Activated CD4-positive, CD25-positive, alpha-beta regulatory T cell treated with anti-CD3 and anti-CD28 coated beads, Interleukin-2, amount 50 U/mL, for 72 hours (primary cell): ENCODE measurements at regions not wholly inside any gene's neighbourhood (a gene's known extent, or its start where the extent isn't known, plus 50 kb on each side); places are given as distances from the start of the nearest gene placed in this dataset.
A peak's percentile ranks its signal among the peaks of the same experiment; 100 is the strongest.

ENCODE experiments used
- DNase-seq: peaks from one replicate; pipeline ENCODE4 v3.0.0; 2021

DNA sequence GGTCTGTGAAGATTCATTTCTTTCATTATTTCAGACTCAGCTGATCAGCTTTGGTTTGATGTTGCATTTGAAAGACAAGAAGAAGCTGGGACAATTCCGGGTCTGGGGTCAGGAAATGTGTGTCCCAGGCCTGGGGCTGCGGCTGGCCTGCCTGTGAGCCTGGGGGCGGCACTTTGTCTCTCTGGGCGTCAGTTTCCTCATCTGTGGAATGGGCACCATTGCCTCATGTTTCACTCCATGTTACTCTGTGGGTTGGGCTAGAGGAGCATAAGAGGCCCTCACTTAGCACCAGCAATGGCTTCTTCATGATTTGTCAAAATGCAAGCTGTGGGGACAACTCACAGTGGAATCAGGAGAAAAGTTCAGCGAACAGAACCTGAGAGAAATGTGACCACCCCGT lies 570.1 kb downstream of the VRK1 start:
- DNase-seq: no peak

DNA sequence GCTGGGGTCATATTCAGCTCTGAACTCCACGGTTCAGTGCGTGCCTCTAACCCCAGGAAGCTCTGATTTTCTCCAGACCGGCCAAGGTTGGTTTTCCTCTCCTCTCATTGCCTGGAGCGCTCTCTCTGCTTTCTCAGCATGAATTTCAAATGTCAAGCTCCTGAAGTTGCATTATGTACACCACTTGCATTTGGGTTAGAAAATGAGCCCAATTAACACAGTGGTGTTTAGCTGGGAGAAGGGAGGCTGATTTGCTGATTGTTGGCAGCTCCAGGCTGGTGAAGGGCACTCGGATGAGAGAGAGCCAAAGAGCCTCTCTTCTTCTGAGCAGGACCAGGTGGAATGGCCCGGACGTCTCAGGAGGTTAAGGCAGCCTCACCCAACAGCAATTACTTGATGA lies 570.9 kb downstream of the VRK1 start:
- no peak for DNase-seq

DNA sequence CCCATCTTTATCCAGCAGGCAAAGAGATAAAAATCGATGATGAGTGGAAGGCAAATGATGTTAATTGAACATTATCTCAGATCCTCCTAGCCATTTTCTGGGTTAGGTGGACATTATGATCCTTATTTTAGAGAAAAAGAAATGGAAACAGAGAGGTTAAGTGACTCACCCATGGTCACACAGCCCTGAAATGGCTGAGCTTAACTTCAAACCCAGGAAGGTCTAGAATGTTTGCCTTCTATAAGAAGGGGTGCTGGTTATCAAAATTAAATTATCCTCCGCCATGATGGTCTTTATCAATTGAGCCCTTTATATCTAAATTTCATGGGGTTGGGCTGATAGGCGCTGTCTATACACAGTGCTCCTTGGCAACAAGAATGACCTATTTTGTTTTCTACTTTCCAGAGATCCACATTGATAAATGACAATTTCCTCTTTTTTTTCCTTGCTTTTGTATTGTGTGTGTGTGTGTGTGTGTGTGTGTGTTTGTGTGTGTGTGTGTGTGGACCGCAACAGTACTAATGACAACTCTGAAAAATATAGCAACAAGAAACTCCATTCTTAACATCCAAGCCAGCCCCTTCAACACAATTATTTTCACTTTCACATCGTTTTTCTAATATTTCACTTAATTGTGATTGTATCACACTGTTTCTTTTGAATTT lies 571.9 kb downstream of the VRK1 start:
- no peak for DNase-seq

DNA sequence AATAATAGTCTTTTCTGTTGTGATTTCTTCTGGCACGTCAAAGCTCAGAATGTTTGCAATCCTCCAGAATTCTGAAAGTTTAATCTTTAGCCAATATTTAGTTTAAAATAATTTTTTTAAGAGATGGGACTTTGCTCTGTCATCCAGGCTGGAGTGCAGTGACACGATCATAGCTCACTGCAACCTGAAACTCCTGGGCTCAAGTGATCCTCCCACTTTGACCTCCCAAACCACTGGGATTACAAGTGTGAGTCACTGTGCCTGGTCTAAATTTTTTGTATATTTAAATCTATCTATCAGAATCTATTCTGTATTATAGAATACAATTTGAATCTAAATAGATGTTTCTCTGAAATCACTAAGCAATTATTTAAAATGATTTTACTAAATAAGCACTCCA lies 572.7 kb downstream of the VRK1 start:
- DNase-seq: no peak

DNA sequence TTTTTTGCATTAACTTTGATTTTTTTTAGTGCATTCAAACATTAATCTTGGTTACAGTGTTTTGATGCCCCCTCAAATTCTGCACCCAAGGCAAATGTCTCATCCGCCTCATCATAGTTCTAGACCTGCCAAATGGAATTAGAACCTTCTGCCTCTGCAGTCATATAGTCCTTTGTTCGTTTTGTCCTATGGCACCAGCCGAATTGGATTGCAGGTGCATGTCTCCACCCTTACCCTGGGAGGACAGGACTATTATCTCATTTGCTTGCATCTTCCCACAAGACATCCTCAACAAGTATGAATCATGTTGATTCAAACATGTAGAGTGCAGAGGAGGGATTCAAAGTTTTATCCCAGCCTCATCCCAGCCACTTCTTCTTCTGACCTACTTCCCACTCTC lies 579.1 kb downstream of the VRK1 start:
- no peak for DNase-seq

DNA sequence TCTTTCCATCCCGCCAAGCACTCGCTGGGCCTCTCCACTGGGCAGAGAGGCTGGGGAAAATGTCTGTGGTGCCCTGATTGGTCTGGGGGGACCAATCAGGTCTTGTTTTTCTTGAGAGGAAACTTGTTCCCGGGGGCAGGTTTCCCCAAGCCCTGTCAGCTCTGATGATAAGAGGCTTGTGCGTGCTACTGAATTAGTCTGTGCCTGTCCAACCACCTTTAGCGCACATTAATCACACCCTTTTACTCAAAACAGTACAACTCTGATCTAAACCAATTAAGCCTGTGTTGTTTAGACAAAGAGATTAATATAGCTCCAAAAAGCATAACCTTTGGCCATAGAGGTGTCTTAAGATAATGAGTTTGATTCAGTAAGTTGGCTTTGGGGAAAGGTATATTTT lies 580.4 kb downstream of the VRK1 start:
- DNase-seq: no peak

DNA sequence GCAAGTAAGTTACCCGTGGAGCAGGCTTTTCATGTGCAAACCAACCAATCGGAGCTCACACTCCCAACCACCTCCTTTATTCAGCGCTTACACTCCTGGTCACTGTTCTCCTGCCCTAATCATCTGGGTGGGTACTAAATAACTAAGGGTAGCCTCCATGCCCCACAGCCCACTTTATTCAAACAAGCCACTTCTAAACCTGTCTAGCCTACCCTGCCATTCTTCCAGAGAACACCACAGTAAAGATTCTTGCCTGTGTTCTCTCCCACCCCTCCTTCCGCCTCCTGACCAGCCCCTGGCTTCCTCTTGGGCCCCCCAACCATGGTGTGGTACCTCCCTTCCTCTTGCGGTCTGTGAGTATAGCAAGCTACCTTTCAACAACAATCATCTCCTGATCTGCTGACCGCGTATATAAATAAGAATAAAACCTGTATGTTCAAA lies 581.9 kb downstream of the VRK1 start:
- no peak for DNase-seq

DNA sequence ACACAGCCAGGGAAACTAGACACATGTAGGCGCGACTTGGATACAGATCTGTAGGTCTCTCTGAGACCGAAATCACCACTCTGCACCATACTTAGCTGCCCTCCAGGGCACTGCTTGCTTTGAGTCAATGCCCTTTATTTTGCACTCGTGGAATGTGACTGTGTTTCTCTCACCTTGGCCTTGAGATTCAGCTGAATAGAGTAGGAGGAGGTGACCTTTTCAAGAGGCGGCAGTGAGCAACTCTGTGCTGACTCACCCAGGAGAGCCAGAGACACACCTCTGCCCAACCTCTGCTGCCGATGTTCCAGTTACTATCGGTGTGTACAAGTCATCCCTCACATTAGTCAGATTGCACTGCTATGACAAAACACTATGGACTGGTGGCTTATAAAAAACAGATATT lies 583.4 kb downstream of the VRK1 start:
- DNase-seq: peak; percentile 59

DNA sequence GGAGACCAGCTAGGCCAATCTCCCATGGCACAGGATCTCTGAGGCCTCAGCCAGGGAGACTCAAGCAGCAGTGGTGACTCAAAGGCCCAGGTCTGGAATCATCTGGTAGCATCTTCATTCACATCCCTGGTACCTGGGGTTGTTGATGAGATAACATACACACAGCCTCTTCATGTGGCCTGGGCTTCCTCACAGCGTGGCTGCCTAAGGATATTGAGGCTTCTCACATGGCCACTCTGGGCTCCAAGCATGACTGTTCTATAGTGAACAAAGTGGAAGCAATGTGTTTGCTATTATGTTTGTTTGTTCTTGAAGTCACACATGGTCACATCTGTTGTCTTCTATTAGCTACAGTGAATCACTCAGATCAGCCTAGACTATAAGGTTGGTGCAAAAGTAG lies 584.1 kb downstream of the VRK1 start:
- no peak for DNase-seq

DNA sequence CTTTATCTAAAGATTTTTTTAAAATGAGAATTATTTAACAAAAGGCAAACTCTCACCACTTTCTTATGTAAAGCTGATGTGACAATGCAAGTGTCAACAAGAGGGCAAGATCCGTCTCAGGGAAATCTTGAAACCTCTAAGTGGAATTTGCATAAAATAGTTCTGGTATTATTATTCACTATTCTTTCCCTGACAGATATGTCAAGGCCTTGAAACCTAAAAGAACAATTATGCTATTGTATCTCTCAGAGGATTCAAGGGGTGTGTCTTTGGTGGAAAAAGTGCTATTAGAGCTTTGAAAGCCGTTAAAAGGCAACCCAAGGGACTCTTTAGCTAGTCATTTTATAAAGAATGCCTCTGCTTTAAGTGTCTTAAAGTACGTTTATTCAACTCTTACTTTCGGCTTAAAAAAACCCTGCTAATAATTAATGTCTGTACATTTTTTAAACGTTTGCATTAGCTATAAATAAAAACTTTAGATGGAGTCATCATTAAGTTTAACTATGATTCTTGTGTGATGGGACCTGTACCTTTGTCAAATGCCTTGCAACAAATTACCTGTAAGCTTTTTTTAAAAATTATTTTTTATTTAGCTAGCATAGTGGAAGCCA lies 585.5 kb downstream of the VRK1 start:
- no peak for DNase-seq

DNA sequence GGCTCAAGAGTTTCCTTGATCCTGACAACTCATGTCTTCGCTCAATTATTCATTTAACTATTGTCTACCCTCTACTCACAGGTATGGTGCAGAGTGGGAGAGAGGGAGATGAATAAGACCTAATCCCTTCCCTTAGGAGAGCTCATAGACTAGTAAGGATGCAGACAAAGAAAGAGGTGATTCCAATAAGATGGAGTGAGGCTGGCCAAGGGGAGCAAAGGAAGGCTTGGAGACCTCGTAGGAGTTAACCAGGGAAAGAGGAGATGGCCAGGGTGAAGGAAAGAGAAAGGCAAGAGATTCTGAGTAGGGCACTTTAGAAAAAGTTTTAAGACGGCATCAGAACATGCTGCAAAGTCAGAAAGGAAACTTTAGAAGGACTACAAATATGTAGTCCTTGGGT lies 588.5 kb downstream of the VRK1 start:
- DNase-seq: no peak

DNA sequence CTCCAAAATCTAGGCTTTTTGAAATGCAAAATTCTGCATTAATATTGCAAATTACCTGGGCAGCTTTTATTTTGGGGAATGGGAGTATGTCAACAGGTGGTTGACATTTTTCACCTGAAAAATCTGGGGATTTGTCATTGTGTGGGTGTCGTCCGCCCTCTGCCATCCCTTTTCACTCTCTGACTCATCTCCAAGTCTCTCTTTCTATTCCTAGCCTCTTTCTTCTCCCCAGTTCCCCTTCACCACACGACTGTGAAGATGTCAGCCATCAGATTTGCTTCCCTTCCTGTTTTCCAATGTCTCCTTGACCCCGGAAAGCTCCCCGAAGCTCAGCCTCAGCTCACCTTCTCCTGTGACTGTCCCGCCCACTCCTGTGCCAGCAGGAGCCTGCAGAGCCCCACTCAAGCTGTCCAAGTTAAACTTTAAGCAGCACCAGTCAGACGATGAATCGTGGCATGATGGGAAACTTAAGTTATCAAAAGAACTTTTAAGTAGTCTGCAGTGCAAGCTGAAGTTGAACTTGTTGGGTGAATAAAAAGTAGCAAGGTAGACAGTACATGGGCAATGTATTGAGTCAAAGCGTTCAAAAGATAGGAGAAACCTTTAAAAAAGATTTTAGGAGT lies 590.2 kb downstream of the VRK1 start:
- no peak for DNase-seq

DNA sequence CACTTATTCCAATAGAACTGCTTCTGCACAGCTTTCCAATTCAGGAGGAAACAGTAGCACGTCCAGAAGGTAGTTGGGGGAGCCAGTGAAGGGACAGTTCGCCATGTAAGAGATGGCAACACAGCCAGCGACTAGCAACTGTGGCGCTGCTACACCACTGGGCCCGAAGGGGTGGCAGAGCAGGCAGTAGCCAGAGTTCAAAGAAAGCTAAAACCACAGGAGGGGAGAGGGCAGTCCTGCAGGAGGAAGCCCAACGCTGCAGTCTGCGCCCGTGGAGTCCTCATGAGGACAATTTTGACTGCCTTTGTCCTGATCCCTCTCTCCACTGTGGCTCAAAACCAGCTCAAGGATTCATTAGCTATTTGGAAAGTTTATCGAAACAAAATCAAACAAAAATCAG lies 591.2 kb downstream of the VRK1 start:
- DNase-seq: no peak

DNA sequence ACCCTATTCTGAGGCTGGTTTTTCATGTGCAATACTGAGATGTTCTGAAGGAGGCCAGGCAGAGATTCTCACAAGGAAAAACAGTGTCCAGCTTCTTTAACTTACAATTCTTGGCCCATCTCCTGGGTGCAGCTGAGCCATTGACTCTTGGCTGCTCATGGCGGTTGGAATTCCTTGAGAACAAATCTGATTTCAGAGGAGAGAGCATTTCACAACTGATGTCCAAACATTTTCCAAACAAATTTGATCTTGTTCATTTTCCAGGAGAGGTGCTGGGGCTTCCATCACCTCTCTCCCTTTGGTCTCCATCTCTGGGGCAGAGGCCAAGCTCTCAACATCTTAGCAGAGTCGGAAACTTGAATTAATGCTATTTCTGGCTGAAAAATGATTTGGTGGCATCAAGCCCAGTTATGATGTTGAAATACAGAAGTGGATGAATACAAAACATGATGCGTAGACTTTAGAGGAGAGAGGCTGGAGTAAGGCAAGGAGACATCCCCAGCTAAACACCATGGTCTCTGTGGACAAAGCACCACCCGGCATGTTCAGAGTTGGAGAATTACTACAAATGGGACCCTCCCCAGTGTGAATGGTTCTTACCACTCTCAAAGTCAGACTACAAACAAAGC lies 593.0 kb downstream of the VRK1 start:
- no peak for DNase-seq

DNA sequence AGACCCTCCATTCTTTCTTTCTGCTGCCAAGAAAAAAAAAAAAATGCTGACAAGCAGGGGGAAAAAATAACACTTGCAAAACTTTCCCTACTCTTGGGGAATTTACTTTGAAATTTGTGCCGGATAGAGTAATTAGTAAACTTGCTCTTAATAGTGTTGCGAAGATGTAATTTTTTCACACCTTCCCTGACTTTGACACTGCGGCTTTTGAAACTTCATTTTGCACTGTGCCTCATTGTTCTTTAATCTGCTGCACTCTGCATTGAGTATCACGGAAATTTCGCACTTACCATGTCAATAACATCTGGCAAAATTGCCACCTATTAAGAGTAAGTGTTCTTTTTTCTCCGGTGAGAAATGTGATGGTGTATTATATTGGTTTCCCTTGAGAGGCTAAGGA lies 596.1 kb downstream of the VRK1 start:
- no peak for DNase-seq

DNA sequence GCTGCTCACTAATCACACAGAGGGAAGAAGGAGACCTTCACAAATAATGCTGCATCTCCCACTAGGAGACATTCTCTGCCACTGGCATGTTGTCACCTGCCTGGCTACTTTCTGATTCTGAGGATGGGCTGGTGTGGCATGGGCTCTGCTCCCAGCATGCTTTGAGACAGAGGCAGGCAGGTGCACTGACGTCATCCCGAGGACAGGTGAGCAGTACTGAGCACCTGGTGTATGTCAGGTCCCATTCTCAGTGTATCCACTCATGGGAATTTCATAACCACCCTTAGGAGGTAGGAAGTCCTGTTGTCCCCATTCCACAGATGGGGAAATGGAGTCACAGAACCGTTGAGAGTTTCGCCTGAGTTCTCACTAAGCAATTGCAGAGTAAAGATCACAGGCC lies 597.9 kb downstream of the VRK1 start:
- no peak for DNase-seq

DNA sequence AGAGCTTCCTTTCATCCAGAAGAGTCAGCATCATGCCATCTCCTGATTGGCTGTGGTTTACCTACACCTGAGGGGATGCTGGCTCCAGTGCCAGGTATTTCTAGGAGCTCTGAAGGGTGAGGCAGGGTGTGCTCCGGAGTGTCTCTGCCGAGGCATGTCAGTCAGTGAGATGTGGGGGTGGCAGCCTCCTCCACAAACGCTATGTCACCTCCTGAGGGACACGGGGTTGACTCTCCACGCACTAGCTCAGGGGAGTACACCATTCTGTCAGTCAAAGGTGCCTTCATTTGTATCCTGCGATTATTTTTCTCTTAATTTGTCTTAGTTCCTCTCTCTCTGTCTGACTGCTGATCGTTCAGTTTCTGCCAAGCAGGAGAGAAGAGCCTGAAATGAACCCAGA lies 604.5 kb downstream of the VRK1 start:
- DNase-seq: no peak

DNA sequence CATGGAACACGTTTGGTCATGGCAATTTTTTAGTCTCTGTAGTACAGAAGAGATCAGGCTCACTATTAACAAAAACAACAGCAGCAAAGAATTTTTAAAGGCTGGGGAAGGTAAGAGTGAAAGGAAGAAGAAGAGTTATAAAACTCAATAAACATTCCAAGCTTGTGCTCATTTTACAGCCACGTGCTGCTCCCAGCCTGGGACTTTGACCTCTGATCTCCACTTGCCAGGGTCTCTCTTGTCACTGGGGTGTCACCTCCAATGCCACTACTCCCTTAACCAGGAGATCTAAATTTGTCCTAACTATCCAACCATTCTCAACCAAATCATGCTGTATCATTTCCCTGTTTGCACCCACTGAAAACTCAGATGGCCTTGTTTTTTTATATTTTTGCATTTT lies 605.1 kb downstream of the VRK1 start:
- no peak for DNase-seq

DNA sequence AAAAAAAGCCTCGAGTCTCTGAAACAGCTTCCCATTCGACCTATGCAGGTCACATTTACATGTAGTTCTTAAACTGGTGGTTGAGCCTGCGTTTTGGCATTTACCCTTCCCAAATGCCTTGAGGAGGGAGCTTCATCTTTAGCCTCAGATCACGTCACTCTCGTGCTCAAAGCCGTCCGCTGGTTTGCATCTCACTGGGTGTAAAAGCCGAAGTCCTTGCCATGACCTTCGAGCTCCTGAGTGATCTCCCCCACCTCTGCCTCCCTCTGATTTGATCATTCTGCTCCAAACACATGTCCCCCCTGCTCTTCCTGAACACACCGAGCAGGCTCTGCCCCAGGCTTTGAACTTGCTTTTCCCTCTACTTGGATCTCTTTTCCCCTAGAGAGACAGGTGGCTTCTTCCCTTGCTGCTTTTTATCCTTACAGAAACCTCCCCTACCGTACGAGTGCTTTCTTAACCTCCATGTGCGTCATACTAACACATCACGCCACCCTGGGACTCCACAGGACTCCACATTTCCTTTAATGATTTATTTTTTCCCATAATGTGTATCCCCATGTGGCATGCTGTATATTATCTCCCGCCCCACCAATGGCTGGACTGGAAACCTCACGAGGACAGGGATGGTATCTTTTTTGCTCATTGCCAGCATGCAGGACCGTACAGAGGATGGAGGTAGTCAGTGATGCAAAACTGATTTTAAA lies 610.7 kb downstream of the VRK1 start:
- no peak for DNase-seq

DNA sequence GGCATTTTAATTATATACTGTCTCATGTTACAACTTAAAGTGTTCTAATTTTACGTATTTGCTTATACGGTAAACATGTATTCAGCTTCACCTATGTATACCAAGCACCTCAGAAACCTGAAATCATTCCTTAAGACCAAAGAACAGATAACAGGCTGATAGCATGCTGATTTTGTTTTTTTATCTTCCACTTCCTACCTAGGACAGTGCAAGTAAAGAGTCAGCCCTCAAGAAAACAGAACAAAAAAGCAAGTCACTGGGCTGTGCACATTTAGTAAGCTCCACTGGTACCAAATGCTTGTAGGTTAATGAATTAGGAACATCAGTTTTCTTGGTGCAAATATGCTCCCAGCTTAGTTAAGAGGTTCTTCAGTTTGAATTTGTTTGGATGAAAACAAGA lies 611.3 kb downstream of the VRK1 start:
- no peak for DNase-seq

DNA sequence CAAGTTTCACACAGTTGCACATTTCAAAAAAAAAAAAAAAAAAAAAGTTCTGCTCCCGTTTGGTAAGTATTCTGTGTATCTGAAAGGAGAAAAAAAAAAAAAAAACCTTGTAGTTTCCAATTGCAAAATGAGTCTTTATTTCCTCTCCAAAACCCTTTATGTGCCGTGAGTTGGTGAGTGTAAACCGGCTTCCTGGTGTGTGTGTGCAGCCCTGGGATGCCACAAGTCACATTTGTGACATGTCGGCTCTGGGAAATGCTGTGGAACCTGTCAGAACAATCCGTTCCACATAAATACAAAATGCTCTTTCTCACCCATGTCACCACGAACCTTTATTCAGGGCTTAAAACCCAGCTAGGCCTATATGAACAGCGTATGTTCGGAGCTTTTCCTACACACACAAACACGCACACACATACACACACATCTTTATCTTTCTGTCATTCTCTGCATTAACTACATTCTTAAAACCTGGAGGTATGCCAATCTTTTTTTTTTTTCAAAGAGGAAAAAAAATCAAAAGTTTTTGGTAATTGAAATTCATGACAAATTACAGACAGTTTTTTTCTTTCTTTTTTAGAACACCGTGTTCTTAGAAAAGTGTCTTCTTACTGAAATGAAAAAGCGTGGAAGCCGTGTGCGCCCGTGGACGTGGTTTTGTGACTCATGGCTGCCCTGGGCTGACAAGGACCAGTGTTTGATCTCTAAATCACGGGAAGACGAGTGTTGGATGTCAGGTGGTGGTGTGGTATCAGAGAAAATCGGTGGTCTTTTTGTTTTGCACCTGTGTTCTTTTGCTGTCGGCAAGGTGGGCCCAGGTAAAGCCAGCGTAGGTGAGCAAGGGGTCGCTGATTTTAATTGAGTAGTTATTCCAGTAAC lies 612.0 kb downstream of the VRK1 start:
- DNase-seq: no peak
